ENCODE measurements at regions not wholly inside any gene's neighbourhood (a gene's known extent, or its start where the extent isn't known, plus 50 kb on each side); places are given as distances from the start of the nearest gene placed in this dataset.

DNA sequence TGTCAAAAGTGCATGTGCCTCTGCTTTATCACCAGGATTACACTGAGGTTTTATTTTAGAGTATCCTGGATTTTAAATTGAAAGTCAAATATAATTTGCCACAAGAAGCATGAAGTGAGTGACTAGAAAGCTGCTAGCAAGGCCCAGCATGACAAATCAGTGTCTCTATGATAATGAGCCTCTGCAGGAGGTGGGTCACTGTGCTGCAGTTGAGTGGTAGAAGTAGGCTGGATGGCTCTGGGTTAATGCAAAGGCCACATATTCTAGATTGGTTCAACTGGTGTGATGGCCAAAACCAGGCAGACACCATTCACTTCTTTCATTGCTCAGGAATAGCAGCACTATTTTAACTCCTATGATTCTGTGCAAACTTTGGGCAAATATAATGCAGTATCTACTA lies 491.5 kb downstream of the OLFM4 start:
- no peaks in the 10 kb centered on the region for H3K23me2 ChIP-seq (ENCODE audit: insufficient read length, low read depth, low read length, poor library complexity, severe bottlenecking)
- TF ChIP-seq, protein P1, sequence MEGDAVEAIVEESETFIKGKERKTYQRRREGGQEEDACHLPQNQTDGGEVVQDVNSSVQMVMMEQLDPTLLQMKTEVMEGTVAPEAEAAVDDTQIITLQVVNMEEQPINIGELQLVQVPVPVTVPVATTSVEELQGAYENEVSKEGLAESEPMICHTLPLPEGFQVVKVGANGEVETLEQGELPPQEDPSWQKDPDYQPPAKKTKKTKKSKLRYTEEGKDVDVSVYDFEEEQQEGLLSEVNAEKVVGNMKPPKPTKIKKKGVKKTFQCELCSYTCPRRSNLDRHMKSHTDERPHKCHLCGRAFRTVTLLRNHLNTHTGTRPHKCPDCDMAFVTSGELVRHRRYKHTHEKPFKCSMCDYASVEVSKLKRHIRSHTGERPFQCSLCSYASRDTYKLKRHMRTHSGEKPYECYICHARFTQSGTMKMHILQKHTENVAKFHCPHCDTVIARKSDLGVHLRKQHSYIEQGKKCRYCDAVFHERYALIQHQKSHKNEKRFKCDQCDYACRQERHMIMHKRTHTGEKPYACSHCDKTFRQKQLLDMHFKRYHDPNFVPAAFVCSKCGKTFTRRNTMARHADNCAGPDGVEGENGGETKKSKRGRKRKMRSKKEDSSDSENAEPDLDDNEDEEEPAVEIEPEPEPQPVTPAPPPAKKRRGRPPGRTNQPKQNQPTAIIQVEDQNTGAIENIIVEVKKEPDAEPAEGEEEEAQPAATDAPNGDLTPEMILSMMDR (conservative IDR thresholded peaks at IDR 0.05): no peak
- H2BK12ac ChIP-seq (ENCODE audit: insufficient read length, low read depth, low read length): no peak overlapping the region
- H2BK5ac ChIP-seq (ENCODE audit: insufficient read length, low read length): no peak overlapping the region
- no peak overlapping the region for H4K5ac ChIP-seq (ENCODE audit: insufficient read length, low read depth, low read length)
- no peak overlapping the region for H3K4me2 ChIP-seq (ENCODE audit: insufficient read depth, insufficient read length, low read length)
- no peak overlapping the region for H4K8ac ChIP-seq (replicated peaks; ENCODE audit: insufficient read length, low read depth, low read length)
- no peak overlapping the region for H3T11ph ChIP-seq (ENCODE audit: low read length)
- no peak overlapping the region for H3K9ac ChIP-seq (ENCODE audit: extremely low read depth, insufficient read length, low read length)
- H3K79me2 ChIP-seq (ENCODE audit: insufficient read depth, low read length): no peaks in the 10 kb centered on the region
- no peak overlapping the region for H2AK5ac ChIP-seq (ENCODE audit: insufficient read length, low read length)
- no peak overlapping the region for H3K56ac ChIP-seq (ENCODE audit: insufficient read length, low read depth, low read length)
- Mint-ChIP-seq H3K9me3 (no peaks in the 10 kb centered on the region), H3K27ac (no peak overlapping the region), H3K27me3 (ENCODE audit: low read depth) (no peaks in the 10 kb centered on the region), H3K4me1 (peaks cover 17 to 20% of the 10 kb centered on the region in 2 experiments), H3K4me3 (no peak overlapping the region), H3K36me3 (ENCODE audit: insufficient read depth in 1 of 3, low read depth in 3 of 3) (no peaks in the 10 kb centered on the region)
- H2BK120ac ChIP-seq (ENCODE audit: low read depth, low read length, poor library complexity, severe bottlenecking): no peak overlapping the region
- H3K14ac ChIP-seq (ENCODE audit: insufficient read depth, low read length): no peak overlapping the region
- no peaks in the 10 kb centered on the region for H3K9me3 ChIP-seq (ENCODE audit: control insufficient read depth, low read depth, low read length)
- no peaks in the 10 kb centered on the region for H4K20me1 ChIP-seq (ENCODE audit: control insufficient read depth, insufficient read depth, insufficient read length)
- H2AFZ ChIP-seq (ENCODE audit: low read length): no peak overlapping the region
- H3K27me3 ChIP-seq (ENCODE audit: insufficient read depth, low read length): no peaks in the 10 kb centered on the region
- no peak overlapping the region for H3K23ac ChIP-seq (ENCODE audit: insufficient read length, low read depth, low read length)
- peaks cover 5% of the 10 kb centered on the region; the same call in 1 of the 2 replicates for H3K4me1 ChIP-seq (ENCODE audit: insufficient read depth, low read length)
- no peak overlapping the region for H3K27ac ChIP-seq (ENCODE audit: insufficient read length, low read depth, low read length)
- no peak overlapping the region for H3K18ac ChIP-seq (ENCODE audit: insufficient read length, low read depth, low read length)
- DNase-seq: no peak
- no peak overlapping the region for H2BK15ac ChIP-seq (ENCODE audit: low read depth, low read length)
- H2BK20ac ChIP-seq (ENCODE audit: low read depth, low read length, poor library complexity, severe bottlenecking): no peak overlapping the region
- H3K4ac ChIP-seq (ENCODE audit: low read depth, low read length): no peak overlapping the region
- no peak overlapping the region for H4K91ac ChIP-seq (ENCODE audit: insufficient read length, low read depth, low read length)
- no peaks in the 10 kb centered on the region for H3K79me1 ChIP-seq (ENCODE audit: insufficient read depth, low read depth, low read length, poor library complexity, severe bottlenecking)

Data from H9 (cell line).